ENCODE measurements at regions not wholly inside any gene's neighbourhood (a gene's known extent, or its start where the extent isn't known, plus 50 kb on each side); places are given as distances from the start of the nearest gene placed in this dataset.

- TF ChIP-seq GTF2I (CRISPR knock-in tag; conservative IDR thresholded peaks at IDR 0.05) (no peak), CTCF (IDR thresholded peaks at IDR 0.05) (no peak)
These were observed 137.0 kb downstream of the NRN1 start for GRCh38 chr6:5869676-5870075.

Data from WTC11 (cell line).